Ramos (cell line): ENCODE measurements at regions not wholly inside any gene's neighbourhood (a gene's known extent, or its start where the extent isn't known, plus 50 kb on each side); places are given as distances from the start of the nearest gene placed in this dataset.
"Not testable (repeated sequence)": the region's sequence is repeated elsewhere in the genome, so short reads cannot be mapped to it uniquely, and the experiment has no call there.

Experiments
- in situ Hi-C: fragments of 300-500 bp; cut with MboI; formaldehyde crosslinking; loops from one replicate; pipeline ENCODE4 v1.14.3; 2022; ENCODE audit warnings: low sequenced_read_pairs; ENCODE audit not compliant: unreplicated experiment

DNA sequence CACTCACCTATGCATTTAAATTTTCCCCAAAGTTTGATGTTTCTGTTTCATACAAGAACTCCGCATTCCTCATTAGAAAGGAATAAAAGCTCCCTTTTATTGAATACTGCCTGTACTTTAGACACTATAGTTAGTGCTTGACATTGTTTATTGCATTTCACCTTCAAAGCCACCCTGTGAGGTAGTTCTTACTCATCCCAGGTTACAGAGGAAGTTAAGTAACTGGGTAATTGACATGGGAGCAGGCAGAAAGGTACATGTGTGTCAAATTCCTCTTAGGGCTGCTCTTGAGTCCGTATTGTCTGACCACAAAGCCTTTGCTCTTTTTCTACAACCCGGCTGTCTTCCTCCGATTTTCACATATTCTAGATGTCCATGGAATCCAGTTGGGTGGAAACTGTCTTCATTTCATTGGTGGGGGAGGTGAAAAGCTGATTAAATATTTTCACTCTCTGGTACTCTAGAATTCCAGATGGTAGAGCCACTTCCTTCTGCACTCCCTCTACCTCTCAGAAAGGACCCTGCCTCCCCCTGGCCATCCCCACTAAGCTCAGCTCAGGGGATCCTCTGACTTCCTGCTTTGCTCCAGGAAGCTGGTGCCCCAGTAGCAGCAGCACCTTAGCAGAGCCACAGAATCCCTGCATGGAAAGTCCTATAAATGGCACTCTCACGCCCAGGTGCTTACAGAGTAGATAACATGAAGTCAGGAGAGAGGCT lies 319.2 kb downstream of the LRATD1 start:
- in situ Hi-C loops, result no loop called here

DNA sequence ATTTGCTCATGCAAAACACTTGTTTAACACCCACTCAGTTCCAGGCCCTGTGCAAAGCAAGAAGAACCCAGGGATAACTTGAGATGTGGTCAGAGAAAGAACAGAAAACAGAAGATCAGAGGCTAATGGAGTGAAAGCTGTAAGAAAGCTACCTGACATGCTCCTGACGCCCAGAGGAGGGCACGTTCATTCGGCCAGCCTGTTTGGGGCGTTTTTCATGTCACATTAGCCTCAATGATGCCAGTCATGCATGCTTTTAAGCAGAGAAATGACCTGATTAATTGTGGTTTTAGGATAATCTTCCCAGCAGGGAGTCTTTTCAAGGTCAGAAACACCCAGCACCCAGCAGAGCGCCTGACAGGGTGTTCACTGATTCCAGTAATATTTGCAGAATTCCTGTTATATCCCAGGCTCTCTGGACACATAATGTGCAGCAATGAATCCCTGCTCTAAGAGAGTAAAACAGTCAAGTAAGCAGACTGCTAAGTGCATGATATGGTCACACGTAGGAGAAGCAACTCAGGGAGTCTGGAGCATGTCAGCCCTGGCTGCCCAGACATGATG lies 320.0 kb downstream of the LRATD1 start:
- in situ Hi-C loops, result no loop called here

DNA sequence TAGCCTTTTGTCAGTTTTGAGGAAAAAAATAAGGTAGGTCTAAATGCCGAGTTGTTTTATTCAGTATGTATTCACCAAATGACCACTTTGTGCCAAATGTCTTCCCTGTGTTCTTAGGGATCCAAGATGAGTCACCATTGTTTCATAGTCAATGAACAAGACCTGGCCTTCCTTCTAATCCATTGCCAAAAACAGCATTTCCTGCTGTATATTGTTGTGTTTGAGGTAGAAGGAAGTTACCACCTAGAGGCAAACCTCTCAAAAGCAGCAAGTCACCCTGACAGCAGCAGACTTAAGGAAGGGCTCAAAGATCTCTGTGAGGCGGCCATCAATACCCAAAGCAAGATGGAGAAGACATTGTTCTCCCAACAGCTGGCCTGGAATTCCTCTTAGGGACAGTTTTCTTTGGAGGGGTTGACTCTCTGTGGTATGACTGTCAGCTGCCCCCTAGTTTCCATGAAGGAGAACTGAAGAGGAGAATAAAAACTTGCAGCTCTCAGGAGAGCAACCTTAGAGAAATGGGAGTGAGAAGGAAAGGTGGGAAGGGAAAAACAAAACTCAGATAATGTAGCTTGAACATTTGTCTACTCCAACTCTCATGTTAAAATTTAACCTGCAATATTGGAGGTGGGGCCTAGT lies 328.3 kb downstream of the LRATD1 start:
- in situ Hi-C loops, result no loop called here

DNA sequence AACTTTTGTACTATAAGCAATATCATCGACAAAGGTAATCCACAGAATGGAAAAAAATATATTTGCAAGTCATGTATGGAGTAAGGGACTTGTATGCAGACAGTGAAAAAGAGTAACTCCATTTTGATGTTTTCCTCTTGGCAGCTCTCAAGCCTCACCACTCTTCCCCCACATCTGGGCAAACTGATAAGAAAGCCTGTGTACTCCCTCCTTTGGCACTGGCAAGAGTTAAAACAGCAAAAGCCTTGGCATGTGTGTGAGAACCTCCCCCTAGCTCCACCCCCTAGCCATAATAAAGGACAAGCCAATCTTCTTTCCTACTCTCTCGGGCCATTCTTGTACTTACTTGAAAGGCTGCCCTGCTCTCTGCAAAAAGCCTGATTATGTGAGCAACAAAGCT lies 335.2 kb downstream of the LRATD1 start:
- in situ Hi-C loops, result no loop called here

DNA sequence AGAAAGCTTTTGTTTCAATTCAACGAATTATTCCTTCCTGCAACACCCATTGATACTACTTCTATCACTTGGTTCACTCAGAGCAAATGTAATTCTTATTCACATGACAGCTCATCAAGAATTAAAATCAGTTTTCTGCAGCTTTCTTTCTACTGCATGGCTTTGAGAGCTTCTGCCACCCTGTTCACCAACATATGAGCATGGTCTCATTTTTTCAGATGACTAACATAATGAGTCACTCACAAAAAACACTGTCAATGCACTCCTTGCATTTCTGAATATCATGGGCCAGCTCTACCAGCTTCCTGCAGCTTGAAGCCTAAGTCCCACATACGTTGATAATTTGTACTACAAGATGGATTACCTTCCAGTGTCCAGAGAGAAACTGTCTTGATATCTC lies 342.9 kb downstream of the LRATD1 start:
- in situ Hi-C loops, result no loop called here

DNA sequence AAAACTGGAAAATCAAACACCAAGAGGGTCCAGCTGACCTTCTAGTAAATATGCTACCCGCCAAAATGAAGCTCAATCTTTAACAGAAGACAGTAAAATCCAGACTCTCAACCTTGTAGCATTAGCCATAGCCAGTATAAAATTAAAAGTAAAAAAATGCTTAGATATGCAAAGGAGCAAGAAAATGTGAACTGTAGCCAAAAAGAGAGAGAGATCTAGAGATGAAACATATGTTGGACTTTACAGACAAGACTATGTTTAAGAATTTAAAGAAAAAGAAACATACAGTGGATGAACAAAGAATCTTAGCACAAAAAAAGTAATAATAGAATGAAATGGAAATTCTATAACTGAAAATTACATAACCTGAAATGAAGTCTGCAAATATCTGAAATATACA lies 344.5 kb downstream of the LRATD1 start:
- in situ Hi-C loops, result no loop called here

DNA sequence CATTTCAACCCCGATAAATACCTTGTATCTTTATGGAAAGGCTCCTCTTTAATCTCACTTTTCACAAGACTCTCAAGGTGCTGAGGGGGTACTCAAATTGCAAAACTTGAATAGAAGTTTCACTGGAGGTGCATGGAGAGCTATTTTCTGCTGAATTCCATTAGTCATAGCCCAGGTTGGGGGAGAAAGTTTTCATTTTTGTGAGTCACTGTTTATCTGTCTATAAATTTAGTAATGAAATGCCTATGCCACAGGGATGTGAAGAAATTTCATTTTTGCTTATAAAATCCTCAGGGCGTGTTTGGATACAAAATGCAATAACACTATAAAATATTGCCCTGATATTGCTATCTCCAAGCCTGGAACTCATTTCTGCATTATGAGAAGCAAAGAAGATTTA lies 346.3 kb downstream of the LRATD1 start:
- in situ Hi-C loops, result no loop called here

DNA sequence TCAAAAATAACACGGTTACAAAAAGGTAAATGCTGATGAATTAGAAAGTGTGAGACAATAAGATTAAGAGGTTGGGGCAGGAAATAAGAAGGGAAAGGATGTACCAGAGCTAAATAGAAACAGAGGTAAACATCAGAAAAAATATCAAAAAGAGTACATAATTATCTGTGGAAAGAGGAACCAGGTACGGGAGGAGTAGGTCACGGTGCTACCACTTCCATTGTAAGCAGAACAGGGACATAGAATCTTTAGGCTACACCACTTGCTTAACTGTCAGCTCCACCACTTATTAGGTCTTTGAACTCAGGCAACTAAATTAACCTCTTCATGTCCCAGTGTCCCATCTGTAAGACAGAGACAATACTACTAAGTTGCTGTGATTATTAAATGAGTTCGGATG lies 350.3 kb downstream of the LRATD1 start:
- in situ Hi-C loops, result no loop called here

DNA sequence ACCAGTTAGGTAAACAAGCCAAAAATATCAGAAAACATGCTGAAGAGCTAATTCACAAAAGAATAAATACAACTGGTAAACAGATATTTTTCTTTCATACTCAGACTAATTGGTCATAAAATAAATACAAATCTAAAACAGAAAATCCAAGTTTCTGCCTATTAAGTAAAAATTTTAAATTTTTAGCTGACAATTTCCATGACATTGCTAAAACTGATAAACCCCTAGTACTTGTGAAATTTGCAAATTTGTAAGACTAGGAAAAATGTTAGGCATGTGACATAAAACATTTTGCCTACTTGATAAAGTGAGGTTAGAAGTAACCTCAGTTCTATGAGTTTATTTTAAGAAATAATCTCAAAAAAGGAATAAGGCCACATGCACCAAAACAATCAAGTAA lies 356.1 kb downstream of the LRATD1 start:
- in situ Hi-C loops, result no loop called here

DNA sequence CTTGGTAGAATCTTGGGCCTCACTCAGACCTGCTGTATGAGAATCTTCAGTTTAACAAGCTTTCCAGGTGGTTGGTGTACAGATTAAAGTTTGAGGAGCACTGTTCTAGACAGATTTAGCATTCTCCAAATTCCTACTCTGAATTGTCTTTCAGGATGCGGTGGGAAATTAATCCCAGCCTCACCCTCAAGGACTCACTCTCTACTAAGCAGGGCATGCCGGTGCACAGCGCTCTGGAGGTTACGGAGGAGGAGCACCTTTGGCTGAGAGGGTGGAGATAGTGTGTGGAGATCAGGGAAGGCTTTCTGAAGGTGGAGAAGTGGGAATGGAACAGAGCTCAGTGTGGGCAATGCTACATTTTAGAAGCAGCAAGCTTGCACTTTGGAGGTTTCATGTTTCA lies 359.2 kb downstream of the LRATD1 start:
- in situ Hi-C loops, result no loop called here

DNA sequence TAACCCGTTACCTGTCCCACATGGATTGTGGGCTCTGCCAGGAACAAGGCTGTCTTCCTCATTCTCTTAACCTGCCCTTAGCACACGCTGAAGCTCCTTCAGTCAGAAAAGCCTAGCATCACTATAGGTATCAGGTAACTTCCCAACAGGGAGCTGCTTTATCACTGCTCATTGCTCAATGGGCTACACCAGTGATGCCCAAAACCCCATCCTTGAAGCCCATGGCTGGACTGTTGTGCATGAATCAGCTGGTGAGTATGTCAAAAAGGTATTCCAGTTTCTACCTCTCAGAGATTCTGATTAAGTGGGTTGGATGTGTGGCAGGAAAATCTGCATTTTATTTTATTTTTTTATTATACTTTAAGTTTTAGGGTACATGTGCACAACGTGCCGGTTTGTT lies 362.2 kb downstream of the LRATD1 start:
- in situ Hi-C loops, result no loop called here

DNA sequence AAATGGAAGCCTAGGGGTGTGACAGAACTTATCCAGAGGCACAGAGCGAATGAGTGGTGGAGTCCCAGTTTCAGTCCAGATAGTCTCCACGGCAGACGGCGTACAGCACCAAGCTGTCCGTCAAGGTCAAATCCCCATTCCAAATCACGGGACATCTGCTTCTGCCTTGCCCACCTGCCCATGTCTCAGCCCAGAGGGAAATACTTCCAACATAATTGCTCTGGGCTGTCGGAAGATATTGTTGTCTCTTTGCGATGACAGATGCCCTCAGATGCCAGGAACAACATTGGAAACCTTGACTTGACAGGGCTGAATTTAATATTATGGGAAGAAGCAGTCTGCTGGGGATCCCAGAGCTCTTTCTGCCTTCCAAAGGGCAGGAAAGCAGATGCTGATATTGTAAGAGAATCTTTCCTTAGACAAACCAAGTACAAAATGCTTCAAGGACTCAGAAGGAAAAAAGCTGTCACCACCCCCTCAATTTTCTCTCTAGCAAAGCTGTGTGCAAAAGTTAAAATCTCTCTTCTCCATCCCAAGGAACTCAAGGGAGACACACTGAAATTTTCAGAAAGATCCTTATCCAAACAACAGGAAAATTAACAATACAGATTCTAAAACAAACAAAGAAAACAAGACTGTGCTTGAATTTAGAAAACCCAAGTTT lies 364.0 kb downstream of the LRATD1 start:
- in situ Hi-C loops, result no loop called here

DNA sequence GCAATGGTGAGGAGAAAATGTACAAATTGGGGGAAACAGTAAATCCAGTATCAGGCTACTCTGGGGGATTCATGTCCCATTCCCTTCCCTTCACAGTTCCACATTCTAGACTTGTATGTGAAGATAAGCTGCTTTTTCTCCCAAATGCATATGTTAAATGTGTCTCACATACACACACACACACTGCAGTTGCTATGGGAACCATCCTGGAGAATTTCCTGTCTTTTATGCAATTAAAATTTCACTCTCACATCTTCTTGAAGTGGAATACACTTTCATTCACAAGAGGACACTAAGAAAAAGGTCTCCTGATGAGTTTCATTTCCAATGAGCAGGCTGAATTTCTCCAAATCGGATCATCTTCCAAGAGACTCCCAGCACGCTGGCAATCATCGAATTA lies 366.0 kb downstream of the LRATD1 start:
- in situ Hi-C loops, result no loop called here

DNA sequence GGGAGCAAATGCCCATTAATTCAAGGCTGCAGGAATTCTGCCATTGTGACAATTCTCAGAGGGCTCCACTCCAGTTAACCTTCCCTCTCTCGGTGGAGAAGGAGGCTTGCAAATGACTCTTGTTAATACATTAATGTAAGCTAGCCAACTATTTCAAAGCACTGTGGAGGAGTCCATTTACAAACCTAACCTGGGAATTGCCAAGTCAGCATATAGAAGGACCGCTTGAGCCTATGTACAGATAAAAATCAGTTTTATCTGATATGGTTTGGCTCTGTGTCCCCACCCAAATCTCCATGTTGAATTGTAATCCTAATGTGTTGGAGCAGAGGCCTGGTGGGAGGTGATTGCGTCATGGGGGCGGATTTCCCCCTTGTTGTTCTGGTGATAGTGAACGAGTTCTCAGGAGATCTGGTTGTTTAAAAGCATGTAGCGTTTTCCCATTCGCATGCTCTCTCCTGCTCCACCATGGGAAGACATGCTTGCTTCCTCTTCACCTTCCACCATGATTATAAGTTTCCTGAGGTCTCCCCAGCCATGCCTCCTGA lies 366.7 kb downstream of the LRATD1 start:
- in situ Hi-C loops, result no loop called here

DNA sequence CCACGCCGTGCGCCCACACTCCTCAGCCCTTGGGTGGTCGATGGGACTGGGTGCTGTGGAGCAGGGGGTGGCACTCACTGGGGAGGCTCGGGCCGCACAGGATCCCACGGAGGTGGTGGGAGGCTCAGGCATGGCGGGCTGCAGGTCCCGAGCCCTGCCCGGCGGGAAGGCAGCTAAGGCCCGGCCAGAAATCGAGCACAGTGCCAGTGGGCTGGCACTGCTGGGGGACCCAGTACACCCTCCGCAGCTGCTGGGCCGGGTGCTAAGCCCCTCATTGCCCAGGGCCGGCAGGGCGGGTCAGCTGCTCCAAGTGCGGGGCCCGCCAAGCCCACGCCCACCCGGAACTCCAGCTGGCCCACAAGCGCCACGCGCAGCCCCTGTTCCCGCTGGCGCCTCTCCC lies 370.0 kb downstream of the LRATD1 start:
- in situ Hi-C loops, result not testable (repeated sequence)

DNA sequence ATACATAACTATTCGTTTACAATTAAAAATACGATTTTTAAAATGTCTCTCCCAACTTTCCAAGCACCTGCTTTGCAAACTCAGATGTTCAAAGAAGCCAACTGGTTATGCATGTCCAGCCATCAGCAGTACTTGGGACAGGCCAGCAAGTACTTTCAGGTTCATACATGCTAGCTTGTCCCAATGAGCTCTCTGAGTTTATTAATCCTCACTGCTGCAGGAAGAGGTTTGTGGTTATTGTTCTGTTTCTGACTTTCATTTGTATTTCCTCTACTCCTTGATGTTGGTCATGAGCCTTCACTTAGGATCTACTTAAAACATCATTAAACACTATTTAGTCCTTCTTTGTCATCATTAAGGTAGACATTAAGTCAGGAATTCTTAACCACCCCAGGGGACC lies 374.1 kb downstream of the LRATD1 start:
- in situ Hi-C loops, result no loop called here

DNA sequence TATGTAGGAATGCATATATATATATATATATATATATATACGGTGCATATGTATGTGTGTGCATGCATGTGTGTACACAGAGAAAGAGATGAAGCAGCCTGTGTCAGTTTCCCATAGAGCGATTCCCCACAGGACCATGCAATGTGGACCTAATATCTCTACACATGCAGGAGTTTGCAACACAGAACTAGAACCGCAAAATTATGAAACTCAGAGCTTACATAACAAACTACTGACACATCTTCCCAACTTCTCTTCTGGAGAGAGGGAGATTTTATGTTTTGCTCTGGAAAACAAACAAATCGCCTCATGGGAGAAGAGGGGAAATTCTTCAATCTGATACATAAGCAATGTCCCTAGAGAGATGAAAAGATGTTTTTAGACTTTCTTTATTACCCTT lies 377.2 kb downstream of the LRATD1 start:
- in situ Hi-C loops, result no loop called here

DNA sequence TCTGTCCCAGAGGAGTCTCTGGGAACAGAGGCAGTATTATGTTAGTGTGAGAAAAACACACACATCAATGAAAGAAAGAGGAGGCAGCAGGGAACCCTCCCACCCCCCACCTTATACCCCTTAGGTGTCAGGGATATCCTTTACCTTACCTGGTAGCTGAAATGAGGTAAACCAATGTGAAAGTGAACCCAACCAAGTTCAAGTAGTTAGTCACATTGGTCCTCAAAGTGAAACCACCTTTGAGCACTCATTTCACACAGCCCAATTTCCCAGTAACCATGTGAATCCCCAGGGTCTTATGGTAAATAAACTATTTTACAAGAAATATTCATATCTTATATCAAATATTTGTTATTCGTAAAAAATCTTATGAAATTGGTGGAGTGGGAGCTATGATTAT lies 377.8 kb downstream of the LRATD1 start:
- in situ Hi-C loops, result no loop called here

DNA sequence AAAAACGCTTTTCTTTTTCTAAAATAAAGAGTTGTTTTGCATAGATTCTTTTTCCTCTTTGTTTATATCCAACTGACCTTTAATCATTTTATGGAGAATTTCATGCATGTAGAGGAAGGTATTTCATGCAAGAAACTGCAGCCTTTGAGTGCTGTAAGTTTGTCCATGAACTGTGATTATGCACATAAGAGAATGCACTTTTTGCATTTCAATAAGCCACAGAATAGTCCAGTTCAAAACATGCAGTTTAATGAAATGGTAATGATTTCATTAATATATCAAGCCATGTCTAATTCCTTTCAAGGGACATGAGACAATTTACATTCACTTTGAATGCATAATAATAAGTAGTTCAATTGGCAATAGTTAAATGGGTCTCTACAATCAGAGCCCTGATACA lies 386.3 kb downstream of the LRATD1 start:
- in situ Hi-C loops, result no loop called here

DNA sequence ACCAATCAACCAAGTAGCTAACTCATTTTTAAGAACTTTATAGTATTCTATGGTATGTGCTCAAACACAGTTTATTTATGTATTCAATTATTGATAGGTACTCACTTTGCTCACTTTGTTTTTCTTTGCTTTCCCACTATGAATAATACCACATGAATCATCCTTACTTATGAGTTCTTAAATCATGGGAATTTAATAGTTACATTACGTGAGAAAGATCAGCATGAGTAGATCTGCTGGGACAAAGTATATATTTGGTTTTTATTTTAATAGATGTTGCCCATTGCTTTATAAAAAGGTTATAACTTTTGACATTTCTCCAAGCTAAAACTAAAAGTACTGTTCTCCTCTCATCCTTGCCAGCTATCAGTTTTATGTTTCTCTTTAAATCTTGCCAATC lies 390.7 kb downstream of the LRATD1 start:
- in situ Hi-C loops, result no loop called here

DNA sequence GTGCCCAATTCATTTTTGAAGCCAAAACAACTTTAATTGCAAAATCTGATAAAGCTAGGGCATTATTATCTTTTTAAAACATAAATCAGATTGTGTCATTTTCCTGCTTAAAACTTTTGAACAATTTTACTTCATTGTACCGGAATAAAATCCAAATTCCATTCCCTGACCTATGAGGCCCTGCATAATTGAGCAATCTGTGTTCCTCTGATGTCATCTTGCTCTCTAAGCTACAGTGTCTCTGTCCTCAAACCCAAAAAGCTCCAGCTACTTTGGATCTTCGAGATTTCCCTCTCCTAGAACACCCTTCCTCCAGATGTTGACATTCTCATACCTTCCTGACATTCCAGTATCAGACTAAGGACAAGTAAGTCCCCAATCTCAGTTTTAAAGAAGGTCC lies 395.9 kb downstream of the LRATD1 start:
- in situ Hi-C loops, result no loop called here
